Breast epithelium (tissue), 4 donors: ENCODE measurements at regions not wholly inside any gene's neighbourhood (a gene's known extent, or its start where the extent isn't known, plus 50 kb on each side); places are given as distances from the start of the nearest gene placed in this dataset.

Source experiments
- DNase-seq, 2 donors: peaks; one replicate each; pipeline ENCODE4 v3.0.0-alpha.2; 2019; ENCODE audit warnings: low spot score in 2 of 2
- H3K27ac ChIP-seq, 2 donors: fragments of 200-600 bp; sonication (generic) in 1 of 2; one replicate each; pipeline ENCODE4 v1.5.1; 2016 to 2019; ENCODE audit warnings: mild to moderate bottlenecking in 1 of 2
- H3K27me3 ChIP-seq, 2 donors: fragments of 200-600 bp; sonication (generic) in 1 of 2; one replicate each; pipeline versions ENCODE4 v1.5.1 to v1.6.0; 2017 to 2019; ENCODE audit warnings: control low read depth in 1 of 2, mild to moderate bottlenecking in 1 of 2
- H3K36me3 ChIP-seq: fragments of 200-600 bp; one replicate; pipeline ENCODE4 v1.5.1; 2019
- H3K4me1 ChIP-seq, 2 donors: fragments of 200-600 bp; sonication (generic); one replicate each; pipeline ENCODE4 v1.5.1; 2016 to 2019; ENCODE audit warnings: control low read depth in 1 of 2
- H3K4me3 ChIP-seq, 3 donors: fragments of 200-600 bp; sonication (generic); 1 replicate in 2 of 3; 2 replicates in 1 of 3; pipeline ENCODE4 v1.5.1; 2016 to 2019; ENCODE audit warnings: mild to moderate bottlenecking in 3 of 3, moderate library complexity in 2 of 3
- H3K9me3 ChIP-seq, 2 donors: fragments of 200-600 bp; sonication (generic) in 1 of 2; one replicate each; pipeline ENCODE4 v1.5.1; 2016 to 2019; ENCODE audit warnings: control low read depth in 1 of 2
- POLR2A ChIP-seq: fragments of 450-650 bp; IDR thresholded peaks from one replicate; pipeline ENCODE4 v1.6.1; 2016; ENCODE audit warnings: antibody characterized with exemption, mild to moderate bottlenecking, moderate library complexity
- POLR2AphosphoS5 ChIP-seq, 3 donors: sonication (generic); formaldehyde crosslinking; IDR thresholded peaks; one replicate each; pipeline ENCODE4 v1.6.1; 2017; ENCODE audit warnings: antibody characterized with exemption in 3 of 3
- intact Hi-C: fragments of 100-400 bp; cut with DNase I; formaldehyde crosslinking; loops from one replicate; pipeline ENCODE4 v1.15.1; 2023; ENCODE audit warnings: low total_unique reads
- TF ChIP-seq, protein P1 (sequence below), 3 donors: fragments of 450-650 bp; IDR thresholded peaks; one replicate each; pipeline ENCODE4 v1.5.1; 2016 to 2017; ENCODE audit warnings: antibody characterized with exemption in 3 of 3, mild to moderate bottlenecking in 3 of 3, moderate library complexity in 3 of 3

DNA sequence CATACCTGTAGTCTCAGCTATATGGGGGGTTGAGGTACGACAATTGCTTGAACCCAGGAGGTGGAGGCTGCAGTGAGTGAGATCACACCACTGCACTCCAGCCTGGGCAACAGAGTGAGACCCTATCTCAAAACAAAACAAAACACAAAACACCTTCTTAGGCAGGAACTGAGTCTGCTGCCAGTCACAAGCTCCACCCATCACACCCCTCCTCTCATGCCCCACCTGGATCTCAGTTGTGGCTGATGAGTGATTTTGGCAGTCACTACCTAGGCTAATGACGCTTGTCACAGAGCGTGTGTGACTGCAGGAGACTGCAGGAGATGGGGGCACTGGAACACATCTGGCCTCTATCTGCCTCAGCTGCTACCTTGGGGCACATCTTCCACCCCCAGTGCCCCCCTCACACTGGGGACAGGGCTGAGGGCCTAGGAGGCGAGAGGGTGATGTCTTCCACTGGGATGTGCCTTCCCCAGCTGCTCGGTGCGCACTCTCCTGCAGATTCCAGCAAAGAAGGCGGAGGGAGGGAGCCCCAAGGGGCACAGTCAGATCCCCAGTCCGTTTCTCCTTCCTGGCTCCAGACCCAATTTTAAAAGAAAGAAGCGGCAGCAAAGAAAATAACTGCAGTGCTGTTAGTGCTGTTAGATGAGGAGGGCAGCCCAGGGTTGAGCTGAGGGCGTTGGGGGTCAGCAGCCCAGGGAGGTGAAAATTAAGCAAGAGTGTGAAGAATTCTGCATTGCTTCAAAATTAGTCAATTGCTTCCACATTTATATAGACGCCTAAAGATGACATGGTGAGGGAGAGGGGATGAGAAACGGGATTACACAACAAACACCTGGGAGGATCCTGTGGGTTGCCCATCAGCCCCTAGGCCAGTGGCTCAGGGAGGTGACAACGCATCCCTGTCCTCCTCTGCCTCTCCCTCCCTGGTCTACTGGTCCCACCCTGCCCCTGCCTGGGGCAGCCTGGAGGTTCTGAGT lies 143.6 kb upstream of the HAAO start:
- Histone ChIP-seq H3K36me3 (no peaks in the 10 kb centered on the region), H3K4me3 (no peak overlapping the region), H3K27me3 (no peaks in the 10 kb centered on the region), H3K4me1 (peaks cover 11 to 20% of the 10 kb centered on the region in 2 donors), H3K27ac (peak overlapping the region; percentile 78 to 80), H3K9me3 (no peaks in the 10 kb centered on the region)
- TF ChIP-seq, protein P1, sequence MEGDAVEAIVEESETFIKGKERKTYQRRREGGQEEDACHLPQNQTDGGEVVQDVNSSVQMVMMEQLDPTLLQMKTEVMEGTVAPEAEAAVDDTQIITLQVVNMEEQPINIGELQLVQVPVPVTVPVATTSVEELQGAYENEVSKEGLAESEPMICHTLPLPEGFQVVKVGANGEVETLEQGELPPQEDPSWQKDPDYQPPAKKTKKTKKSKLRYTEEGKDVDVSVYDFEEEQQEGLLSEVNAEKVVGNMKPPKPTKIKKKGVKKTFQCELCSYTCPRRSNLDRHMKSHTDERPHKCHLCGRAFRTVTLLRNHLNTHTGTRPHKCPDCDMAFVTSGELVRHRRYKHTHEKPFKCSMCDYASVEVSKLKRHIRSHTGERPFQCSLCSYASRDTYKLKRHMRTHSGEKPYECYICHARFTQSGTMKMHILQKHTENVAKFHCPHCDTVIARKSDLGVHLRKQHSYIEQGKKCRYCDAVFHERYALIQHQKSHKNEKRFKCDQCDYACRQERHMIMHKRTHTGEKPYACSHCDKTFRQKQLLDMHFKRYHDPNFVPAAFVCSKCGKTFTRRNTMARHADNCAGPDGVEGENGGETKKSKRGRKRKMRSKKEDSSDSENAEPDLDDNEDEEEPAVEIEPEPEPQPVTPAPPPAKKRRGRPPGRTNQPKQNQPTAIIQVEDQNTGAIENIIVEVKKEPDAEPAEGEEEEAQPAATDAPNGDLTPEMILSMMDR (IDR thresholded peaks at IDR 0.05), result no peak
- TF ChIP-seq POLR2AphosphoS5 (IDR thresholded peaks at IDR 0.05) (no peak), POLR2A (no peak)
- no peak for DNase-seq
- intact Hi-C loops, result loop anchor here (10.0 kb wide), 1 partner anchor 81 kb away; no protein-coding TSS in a partner anchor

DNA sequence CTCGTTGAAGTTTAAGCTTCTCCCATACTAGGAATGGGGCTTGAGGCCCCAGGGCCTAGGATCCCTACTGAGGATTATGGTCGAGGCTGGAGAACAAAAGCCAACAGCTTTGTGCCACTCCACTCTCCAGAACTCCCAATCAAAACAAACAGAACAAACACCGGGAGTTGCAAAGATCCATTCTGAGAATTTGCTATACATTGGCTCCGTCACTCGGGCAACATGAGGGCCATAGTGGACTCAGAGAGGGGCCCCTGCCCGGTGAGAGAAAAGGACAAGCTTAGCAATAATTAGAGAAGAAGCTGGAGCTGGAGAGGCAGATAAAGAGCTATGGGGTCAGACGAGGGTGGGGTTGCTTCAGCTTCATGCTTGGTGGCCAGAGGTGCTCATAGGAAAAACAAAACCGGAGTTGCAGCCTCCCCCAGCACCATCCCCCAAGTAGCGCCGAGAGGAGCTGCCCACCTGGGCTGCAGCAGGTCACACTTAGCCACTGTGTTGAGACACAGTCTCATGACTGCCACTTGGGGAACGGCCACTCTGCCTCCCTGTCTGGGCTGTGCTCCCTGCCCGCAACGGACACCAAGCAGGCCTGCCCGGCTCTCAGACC lies 142.3 kb upstream of the HAAO start:
- Histone ChIP-seq H3K36me3 (no peaks in the 10 kb centered on the region), H3K27me3 (no peaks in the 10 kb centered on the region), H3K4me1 (peaks cover 19 to 29% of the 10 kb centered on the region in 2 donors), H3K27ac (peak overlapping the region; percentile 78 to 80), H3K4me3 (no peak overlapping the region), H3K9me3 (no peaks in the 10 kb centered on the region)
- DNase-seq, result no peak
- TF ChIP-seq, protein P1 (IDR thresholded peaks at IDR 0.05), result no peak
- TF ChIP-seq POLR2A (no peak), POLR2AphosphoS5 (IDR thresholded peaks at IDR 0.05) (no peak)
- intact Hi-C loops, result loop anchor here (10.0 kb wide), 1 partner anchor 80 kb away; no protein-coding TSS in a partner anchor

DNA sequence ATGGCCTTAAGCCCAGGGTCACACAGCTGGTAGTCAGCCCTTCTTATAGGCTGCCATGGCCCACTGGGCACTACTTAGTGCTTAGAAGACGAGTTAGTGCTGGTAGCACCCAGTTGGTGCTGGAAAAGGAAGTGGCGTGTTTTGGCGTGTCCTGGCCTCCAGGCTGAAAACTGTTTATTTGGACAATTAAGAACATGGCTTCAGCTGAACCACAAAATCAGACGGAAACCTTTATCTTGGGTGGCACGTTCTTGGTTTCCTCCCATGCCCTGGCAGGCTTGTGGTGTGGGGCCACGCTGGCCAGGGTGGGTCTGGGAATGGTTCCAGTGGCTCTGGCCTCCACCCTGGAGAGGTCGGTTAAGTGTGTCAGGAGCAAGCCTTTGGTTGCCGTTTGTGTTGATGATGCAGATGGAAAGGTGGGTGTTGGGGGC lies 141.5 kb upstream of the HAAO start:
- TF ChIP-seq, protein P1 (IDR thresholded peaks at IDR 0.05), result no peak
- peak in 1 of 3 donors; percentile 10 for TF ChIP-seq POLR2AphosphoS5 (IDR thresholded peaks at IDR 0.05)
- Histone ChIP-seq H3K27me3 (no peaks in the 10 kb centered on the region), H3K27ac (peak overlapping the region; percentile 78 to 80), H3K9me3 (no peaks in the 10 kb centered on the region), H3K36me3 (no peaks in the 10 kb centered on the region), H3K4me1 (peaks cover 28 to 34% of the 10 kb centered on the region in 2 donors), H3K4me3 (no peak overlapping the region)
- intact Hi-C loops, result loop anchor here (10.0 kb wide), 1 partner anchor 79 kb away; no protein-coding TSS in a partner anchor
- no peak for DNase-seq

DNA sequence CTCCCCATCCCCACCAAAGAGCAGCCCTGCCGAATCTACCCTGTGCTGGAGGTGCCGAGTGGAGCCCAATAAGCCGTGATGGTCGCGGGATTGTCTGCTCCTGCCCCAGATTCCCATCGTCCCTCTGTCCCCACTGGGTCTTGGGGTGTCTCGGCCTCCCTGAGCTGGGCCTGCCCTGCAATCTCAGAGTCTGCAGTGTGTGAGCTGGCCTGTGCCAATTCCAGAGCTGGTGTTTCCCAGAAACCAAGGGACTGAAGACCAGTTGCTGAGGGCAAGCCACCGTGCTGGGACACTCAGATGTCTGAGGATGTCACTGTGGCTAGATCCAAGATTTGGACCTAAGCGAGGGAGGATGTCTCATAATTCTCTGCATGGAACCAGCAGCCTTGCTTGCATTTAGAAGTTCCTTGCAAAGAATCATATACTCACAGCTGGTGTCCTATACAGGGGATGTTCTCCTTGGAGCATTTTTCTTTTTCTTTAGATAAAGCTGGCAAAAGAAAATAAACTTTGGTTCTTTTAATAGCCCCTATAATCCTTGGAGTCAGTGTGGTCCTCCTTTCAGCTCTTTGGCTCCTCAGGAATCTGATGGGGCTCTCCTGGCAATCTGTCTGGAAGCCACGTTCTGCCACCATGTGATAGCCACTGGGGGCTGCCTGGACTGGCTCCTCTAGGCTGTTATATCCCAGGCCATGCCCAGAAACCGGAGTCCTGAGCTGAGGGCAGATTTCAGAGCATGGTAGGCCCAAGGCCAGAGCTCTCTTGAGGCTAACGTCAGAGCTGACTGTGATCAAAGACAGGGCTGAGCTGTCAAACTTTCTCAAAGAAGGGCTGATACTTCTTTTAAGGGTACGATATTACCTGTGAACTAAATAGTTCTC lies 140.1 kb upstream of the HAAO start:
- no peak for DNase-seq
- no peaks in the 10 kb centered on the region for H3K9me3 ChIP-seq
- peaks cover 39 to 41% of the 10 kb centered on the region in 2 donors for H3K4me1 ChIP-seq
- intact Hi-C loops, result loop anchor here (10.0 kb wide), 1 partner anchor 78 kb away; no protein-coding TSS in a partner anchor
- no peak overlapping the region for H3K4me3 ChIP-seq
- no peaks in the 10 kb centered on the region for H3K27me3 ChIP-seq
- H3K36me3 ChIP-seq, result no peaks in the 10 kb centered on the region
- TF ChIP-seq POLR2A (no peak), POLR2AphosphoS5 (IDR thresholded peaks at IDR 0.05) (no peak)
- TF ChIP-seq, protein P1 (IDR thresholded peaks at IDR 0.05), result no peak
- peak overlapping the region; percentile 91 for H3K27ac ChIP-seq
